Kasumi-1 (cell line): ENCODE measurements at regions not wholly inside any gene's neighbourhood (a gene's known extent, or its start where the extent isn't known, plus 50 kb on each side); places are given as distances from the start of the nearest gene placed in this dataset.

Experiments
- DNase-seq, 2 experiments: peaks; one replicate each; lab custom pipeline; 2025; lab: John Stamatoyannopoulos, UW

GRCh38 chr6:9942131-9942530 is 472.7 kb downstream of the TFAP2A start:
- no peak for DNase-seq

DNA sequence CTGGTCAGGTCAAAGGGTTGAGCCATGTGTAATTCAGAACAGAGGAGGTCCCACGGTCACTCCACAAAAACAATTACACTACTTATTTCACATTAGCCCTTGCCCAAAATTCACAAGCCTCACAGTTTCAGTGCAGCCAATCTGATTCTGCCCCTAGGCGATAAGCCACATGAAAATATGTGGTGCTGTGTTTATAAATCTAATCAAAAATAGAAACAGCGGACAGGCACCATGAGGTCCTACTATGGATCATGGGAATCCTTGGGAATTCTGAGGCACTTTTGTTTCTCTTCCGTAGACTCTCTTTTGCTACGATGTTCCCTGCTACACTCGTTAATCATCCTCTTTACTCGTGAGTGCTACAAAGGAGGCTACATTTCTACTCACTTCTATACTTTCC is 476.1 kb downstream of the TFAP2A start:
- DNase-seq = no peak

- no peak for DNase-seq
Observed at GRCh38 chr6:9937031-9937763, 477.7 kb downstream of the TFAP2A start.

DNA sequence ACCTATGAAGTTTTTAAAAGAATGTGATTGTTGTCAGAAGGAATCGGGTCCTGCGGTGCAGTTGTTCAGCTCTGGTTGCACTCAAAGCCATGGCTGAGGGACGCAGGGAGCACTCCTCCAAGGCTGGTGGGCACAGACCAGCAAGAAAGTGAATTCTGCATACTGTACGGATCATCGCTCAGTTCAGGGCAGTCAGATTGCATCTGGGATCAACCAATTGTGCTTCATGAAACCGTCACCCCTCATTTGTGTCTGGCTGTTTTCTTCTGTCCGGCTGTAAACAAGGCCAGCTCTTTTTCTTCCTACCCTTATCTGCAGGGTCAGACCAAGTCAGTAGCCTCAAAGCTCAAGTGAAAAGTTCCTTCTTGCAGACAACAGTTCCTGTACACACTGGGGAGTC is 478.3 kb downstream of the TFAP2A start:
- no peak for DNase-seq

GRCh38 chr6:9933677-9934076 is 481.2 kb downstream of the TFAP2A start:
- DNase-seq = no peak

GRCh38 chr6:9927275-9927674 is 487.6 kb downstream of the TFAP2A start:
- DNase-seq = no peak

DNA sequence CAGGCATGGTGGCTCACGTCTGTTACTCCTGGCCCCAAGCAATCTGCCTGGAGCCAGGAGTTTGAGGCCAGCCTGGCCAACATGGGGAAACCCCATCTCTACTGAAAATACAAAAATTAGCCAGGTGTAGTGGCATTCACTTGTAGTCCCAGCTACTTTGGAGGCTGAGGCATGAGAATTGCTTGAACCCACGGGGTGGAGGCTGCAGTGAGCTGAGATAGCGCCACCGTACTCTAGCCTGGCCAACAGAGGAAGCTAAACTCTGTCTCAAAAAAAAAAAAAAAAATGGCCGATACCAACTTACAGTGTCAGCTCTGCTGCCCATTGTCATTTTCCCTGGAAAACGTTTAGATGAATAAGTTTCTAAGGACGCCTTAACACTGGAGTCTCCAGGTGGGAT is 489.9 kb downstream of the TFAP2A start:
- DNase-seq = no peak

DNA sequence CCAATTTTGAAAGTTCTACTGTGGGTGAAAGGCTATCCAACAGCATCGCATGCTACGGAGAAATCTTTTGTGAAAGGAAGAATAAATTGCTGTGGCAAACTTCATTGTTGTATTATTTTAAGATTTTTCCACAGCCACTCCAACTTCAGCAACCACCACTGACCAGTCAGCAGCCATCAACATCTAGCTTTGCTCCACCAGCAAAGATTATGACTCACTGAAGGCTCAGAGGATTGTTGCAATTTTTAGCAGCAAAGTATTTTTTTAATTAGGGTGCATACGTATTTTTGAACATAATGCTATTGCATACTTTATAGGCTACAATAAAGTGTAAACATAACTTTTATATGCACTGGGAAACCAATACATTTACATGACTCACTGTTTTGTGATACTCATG is 493.5 kb downstream of the TFAP2A start:
- no peak for DNase-seq

DNA sequence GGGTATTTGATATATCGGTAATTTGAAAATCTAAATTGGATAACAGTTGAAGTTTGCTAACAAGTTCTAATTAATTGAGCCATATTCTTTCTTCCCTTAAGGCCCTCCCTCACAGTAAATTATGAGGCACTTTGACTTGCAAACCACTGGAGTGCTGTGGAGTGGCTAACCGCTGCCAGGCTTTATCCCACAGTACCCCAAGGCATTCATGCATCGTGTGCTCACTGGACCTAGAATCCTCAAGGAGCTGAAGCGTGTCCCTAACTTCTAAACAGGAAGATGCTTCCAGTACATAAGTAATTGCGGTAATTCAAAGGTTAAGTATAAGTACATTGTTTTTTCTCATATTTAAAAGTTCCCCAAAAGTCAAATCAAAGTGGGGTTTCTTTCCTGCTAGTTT is 499.9 kb downstream of the TFAP2A start:
- no peak for DNase-seq

DNA sequence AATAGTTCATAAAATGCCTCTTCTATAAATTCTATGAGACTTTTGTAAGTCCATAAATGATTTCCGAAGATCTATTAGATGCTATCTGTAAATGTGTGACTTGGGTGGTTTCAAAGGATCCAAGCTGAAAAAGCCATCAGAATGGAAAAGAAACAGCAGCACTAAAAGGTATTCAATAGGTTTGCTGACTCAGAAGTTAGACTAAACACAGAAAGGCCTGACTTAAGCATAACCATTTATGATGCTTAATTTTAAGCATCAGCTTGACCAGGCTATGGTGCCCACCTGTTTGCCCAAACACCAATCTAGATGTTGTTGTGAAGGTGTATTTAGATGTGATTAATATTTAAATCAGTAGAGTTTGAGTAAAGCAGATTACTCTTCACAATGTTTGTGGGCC is 513.5 kb downstream of the TFAP2A start:
- no peak for DNase-seq

DNA sequence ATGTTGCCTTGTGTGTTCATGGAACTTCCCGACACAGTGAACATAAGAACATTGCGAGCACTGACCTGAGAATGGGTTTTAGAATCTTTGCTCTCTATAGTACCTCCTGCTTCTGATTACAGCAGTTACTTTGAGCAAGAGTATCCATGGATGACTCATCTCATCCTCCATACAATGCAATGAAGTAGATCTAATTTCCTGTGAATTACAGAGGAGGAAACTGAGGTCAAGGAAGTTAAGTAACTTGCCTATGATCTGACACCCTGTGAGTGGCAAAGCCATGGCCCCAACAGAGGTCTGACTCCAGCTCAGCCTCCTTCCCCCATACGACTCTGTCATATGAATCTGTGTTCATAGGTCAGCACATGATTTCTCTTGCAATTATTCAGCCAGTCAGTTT is 518.1 kb downstream of the TFAP2A start:
- DNase-seq = peak; percentile 7

- DNase-seq = no peak
Observed at GRCh38 chr6:9890893-9891292, 524.0 kb downstream of the TFAP2A start.

DNA sequence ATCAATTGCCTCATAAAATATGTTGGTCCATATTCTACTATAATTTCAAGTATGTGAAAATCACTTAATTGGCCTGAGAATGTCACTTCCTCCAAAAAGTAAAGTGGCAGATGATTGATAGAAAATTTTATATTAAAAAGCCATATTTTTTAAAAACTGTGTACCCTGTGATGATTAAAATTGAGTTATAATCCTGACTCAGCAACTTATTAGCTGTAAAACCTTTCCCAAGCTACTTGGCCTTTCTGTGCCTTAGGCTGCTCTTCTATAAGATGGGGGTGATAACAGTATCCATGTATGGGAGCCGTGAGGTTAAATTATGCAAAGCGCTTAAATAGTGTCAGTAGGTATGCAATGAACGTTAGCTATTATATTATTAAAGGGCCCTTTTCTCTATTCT is 524.4 kb downstream of the TFAP2A start:
- DNase-seq = no peak

DNA sequence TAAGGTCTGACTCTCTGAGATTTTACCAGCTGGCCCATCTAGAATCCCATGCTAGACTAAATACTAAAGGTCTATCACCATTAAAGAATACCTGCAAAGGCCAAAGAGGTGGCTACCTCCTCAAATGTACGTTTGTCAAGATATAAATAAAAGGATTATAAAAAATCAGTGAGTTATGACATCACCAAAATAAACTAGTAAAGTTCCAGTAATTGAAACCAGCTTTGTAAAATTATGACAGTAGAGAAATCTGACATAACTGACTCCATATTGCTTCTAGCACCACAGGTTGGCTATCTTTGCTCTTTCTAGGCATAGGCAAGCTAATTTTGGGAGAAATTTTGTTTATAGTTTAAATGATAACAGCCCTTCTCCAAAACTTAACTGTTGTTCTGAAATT is 536.3 kb downstream of the TFAP2A start:
- DNase-seq = no peak

DNA sequence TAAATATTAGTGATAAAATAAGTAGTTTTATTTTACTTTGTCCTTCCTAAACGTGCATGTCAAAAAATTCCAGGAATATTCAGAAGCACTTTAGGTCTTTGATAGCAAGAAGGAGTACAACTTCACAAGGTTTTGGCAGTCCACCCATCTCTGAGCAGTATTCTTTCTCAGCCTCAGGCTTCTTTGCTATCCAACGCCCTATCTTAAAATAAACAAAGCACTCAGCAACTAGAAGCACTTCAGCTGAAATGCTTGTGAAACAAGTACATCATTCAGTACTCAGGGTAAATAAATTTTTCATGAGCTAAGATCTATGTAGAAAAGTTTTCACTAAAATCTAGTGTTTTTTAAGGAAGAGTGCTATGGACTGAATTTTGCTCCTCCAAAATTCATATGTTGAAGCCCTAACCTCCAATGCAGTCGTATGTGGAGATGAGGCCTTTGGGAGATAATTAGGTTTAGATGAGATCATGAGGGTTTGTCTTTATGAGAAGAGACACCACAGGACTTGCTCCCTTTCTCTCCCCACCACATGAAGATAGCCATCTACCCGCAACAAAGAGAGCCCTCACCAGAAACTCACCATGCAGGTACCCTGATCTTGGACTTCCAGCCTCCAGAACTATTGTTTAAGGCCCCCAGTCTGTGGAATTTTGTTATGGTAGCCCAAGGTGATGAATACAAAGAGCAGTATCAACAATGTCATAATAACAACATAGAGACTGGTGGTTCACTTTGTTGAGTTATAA is 539.1 kb downstream of the TFAP2A start:
- no peak for DNase-seq

GRCh38 chr6:9862603-9863167 is 552.2 kb downstream of the TFAP2A start:
- DNase-seq = no peak

DNA sequence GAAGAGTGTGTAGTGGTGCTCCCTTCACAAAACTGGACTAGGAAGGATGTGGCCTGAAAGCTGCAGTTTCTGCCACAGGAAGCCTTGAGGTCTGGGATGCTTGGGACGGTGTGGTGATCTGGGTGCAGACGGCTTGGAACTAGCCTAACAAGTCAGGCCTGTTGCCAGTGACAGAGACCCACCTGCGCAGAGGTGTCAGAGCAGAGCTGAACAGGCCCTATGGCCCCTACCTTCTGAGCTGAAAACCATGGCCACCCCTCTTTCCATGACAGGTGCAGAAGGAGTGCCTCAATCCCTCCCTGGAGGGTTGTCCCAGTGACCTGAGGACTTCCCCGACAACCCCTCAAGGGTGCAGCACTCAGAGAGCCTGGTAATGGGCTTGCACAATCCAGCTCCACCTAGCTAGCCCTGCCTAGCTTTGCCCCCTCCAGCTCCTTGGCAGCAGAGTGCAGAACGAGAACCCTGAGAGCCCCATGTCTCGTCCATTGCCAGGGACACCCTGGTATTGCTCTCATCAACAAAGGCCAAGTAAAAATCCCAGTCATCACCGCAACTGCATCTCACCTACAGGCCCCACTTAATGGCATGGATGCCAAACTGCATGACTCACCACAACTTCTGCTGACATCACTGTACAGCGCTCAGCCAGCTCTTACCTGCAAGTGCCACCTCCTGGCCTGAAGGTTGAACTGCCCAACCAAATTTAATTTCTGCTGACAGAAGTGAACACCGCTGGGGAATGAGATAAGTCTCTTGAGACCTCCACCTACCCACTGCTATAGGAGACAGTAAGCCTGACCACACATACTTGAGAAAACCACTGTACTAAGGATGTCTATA is 563.1 kb downstream of the TFAP2A start:
- DNase-seq = no peak

DNA sequence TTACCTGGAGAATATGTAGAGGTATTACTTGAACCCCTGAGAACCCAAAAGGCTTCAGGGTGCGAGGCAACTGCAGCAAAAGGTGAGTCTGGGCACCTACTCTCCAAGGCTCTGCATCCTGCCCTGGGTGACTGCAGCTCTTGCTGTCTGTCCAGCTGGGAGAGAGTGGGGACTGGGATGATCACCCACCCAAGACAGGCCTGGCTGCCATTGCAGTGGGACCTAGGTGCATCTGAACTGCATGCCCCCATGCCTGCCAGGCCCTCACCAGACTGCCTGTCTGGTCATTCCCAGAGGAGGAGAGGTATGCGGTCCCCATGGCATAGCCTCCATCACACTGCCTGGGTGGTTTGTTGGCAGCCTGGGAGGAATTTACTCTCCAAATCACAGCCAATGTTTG is 563.9 kb downstream of the TFAP2A start:
- no peak for DNase-seq

DNA sequence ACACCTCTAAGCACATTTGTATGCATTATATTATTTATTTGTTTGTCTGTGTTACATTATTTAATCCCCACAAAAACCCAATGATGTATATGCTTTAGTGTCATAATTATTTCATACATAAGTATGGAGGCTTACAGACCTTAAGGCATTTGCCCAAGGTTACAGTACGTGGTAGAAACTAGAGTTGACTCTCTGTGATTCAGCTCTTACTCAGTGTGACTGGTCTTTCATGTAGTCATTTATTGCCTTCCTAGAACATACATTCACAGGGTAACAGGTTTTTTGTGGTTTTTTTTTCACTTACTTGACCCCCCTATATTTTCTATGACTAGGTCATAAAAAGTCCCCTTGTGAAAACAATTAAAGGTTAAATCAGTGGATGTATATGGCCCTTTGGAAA is 566.8 kb downstream of the TFAP2A start:
- no peak for DNase-seq

- DNase-seq = no peak
Observed at GRCh38 chr6:9841886-9842725, 572.8 kb downstream of the TFAP2A start.

GRCh38 chr6:9834233-9834632 is 580.6 kb downstream of the TFAP2A start:
- DNase-seq = no peak

DNA sequence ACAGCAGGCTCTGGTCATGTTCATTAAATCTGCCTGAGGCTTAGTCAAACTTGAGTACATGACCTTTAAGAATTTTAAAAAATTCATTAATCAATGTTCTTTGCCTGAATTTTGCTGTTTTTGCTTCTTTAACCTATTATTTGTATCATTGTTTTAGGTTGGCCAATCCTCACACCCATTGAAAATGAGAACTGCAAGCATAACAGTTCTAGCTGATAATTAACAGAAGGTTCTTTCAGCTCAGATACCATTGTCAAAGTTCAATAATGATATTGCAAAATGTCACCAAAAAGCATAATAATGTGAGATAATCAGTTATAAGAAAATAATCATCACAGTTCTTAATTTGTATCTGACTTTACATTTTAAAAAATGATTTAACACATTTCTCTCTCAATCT is 583.1 kb downstream of the TFAP2A start:
- DNase-seq = no peak
